ENCODE measurements at regions not wholly inside any gene's neighbourhood (a gene's known extent, or its start where the extent isn't known, plus 50 kb on each side); places are given as distances from the start of the nearest gene placed in this dataset.

- TF ChIP-seq CTCF (IDR thresholded peaks at IDR 0.05; ENCODE audit: insufficient read depth, low read depth, low read length) (no peak), EZH2 (IDR thresholded peaks at IDR 0.05; ENCODE audit: insufficient read depth, low read length) (no peak)
Observed at GRCh38 chr1:168939110-168939946, 167.2 kb upstream of the ATP1B1 start.

All from astrocyte (in vitro differentiated cells and primary cell).